KBM-7 (cell line): ENCODE measurements at regions not wholly inside any gene's neighbourhood (a gene's known extent, or its start where the extent isn't known, plus 50 kb on each side); places are given as distances from the start of the nearest gene placed in this dataset.
"Not testable (repeated sequence)": the region's sequence is repeated elsewhere in the genome, so short reads cannot be mapped to it uniquely, and the experiment has no call there.

ENCODE experiments used
- DNase-seq: peaks from one replicate; pipeline ENCODE4 v3.0.0-alpha.2; 2015
- in situ Hi-C: fragments of 300-500 bp; cut with MboI; formaldehyde crosslinking; loops from 2 replicates; pipeline ENCODE4 v1.14.3; 2020; ENCODE audit warnings: low sequenced_read_pairs, low pct_unique_long_range_greater_than_20kb, mixed read lengths

DNA sequence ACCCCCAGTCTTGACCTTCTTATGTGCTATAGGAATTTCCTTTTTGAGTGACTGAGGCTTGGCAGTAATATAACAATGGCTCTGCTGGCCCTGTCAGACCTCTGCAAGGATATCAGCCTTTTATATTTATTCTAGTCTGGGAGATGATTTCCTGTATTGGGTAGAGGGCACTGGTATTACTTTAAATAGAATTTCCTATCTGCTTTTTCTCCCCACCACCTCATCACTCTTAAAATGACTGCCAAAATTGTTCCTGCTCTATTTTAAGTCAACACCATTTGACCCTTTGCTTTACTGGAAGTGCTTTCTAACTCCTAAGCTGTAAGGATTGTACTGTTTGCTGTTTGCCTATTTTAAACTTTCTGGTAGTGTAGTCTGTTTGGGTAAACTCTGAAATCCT lies 658.4 kb upstream of the FSHR start:
- no peak for DNase-seq
- in situ Hi-C loops: no loop called here

GRCh38 chr2:49811502-49811901 lies 657.2 kb upstream of the FSHR start:
- in situ Hi-C loops: no loop called here

DNA sequence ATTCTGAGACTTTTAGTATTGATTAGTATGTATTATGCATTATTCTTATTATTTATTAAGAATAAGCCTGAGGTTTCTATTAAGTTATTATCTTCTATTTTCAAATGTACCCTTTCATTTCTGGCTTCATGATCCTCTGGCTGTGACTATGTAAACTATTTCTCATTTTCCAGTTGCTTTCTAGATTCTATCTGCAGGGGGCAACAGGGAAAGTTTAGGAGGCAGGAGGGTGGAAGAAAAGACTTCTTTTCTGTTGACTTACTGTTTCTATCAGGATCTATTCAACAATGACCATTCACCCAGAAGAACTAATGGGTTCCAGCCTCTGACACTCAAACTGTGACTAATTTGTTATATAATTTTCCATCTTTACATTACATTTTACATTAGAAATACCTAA lies 653.4 kb upstream of the FSHR start:
- in situ Hi-C loops: no loop called here
- no peak for DNase-seq

More at GRCh38 chr2:49811502-49811901, 657.2 kb upstream of the FSHR start:
- no peak for DNase-seq

- in situ Hi-C loops: no loop called here
- DNase-seq: no peak
These were observed 649.8 kb upstream of the FSHR start for GRCh38 chr2:49804111-49804510.

DNA sequence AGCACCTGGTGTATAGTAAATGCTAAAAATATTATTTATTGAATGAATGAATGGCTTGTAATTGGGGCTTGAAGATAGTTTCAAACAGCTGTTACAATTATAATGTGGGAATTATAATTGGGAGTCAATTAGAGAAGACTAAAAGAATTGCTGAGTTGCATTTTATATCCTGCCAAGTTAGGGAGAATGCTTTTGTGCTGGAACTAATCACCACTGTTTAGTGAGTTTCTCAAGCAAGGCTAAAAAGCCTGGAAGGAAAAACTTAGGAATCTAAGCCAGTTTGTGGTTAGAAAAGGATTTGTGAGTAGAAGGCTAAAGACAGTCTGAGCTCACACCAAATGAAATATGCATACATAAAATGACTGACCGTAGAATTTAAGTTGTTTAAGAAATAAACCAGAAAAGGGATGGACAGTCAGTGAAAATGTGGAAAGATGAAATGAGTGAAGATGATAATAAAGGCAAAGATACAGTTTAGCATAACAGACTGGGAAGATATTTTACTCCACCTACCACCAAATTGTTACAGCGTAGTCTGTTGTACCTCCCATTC lies 647.7 kb upstream of the FSHR start:
- no peak for DNase-seq
- in situ Hi-C loops: no loop called here

DNA sequence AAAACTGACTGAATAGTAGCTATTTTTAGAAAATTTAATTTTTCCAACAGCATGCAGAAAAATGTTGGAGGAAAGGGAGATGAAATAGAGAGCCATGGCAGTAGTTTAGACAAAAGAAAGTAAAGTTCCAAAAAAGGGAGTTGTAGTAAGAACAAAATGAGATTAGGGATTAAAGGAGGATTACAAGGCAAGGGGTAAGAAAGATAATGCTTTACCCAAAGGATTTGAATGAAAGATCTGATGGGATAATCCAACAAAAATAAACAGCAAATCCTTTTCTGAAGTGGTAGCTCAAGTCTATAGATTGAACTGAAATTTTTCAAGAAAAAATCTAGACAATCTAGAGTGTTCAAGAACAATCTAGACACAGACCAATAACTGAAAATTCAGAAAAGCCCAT lies 644.3 kb upstream of the FSHR start:
- DNase-seq: no peak

GRCh38 chr2:49796266-49796665 lies 642.0 kb upstream of the FSHR start:
- in situ Hi-C loops: no loop called here
- no peak for DNase-seq

More for the DNA sequence above, 644.3 kb upstream of the FSHR start:
- in situ Hi-C loops: no loop called here

- in situ Hi-C loops: no loop called here
- no peak for DNase-seq
These were observed 640.1 kb upstream of the FSHR start for GRCh38 chr2:49794396-49794795.

GRCh38 chr2:49788300-49788699 lies 634.0 kb upstream of the FSHR start:
- in situ Hi-C loops: no loop called here
- DNase-seq: no peak

DNA sequence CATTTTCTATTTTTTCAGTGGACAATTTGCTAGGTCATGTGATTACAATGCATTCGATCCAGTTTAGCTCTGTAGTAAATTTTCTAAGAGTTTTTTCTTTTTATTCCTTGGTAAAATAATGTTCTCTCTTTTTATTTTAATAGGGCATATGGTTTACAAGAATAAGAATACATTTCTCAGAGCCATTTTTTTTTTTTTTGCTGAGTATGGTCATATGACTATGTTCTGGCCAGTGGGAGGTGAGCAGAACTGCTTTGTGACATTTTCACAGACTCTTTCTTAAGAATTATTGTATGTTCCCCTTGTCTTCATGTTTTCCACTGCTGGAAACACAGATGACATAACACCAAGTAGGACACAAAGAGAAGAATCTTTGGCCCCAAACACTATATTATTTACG lies 626.6 kb upstream of the FSHR start:
- DNase-seq: no peak
- in situ Hi-C loops: no loop called here

GRCh38 chr2:49772299-49772970 lies 618.1 kb upstream of the FSHR start:
- in situ Hi-C loops: no loop called here
- no peak for DNase-seq

DNA sequence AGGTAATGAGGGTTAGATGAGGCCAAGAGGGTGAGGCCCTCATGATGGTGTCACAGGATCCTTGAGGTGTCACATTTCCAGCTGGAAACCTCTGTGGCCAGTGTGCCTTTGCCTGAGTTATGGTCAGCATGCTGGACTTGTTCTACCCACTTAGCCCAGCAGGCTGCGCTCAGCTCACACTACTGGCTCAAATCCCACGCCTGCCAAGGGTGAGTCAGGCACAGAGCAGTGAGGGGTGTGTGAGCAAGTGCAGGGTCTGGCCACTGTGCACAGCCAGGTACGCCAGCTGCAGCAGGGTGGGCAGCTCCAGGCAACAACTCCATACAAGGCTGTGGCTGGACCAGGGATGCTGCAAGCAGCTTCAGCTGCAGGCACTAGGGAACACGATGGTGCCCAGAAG lies 616.6 kb upstream of the FSHR start:
- DNase-seq: peak; percentile 9
- in situ Hi-C loops: no loop called here

DNA sequence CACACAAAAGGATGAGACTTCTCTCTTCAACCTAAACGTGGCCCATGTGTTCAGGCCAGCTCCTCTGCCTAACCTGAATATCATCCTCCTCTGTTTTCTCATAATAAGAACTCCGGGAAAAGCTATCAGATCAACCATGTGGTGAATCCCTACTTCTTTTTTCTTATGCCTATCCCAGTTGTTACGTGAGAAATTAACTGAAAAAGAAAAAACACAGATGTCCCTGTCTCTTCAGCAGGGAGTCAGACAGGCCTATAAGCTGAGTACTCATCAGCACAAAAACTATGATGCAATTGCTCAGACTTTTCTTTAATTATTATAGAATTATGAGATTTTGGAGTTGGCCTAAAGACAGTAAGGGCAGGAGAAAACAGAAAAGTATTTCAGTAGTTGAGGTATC lies 613.0 kb upstream of the FSHR start:
- in situ Hi-C loops: no loop called here
- no peak for DNase-seq

- DNase-seq: no peak
- in situ Hi-C loops: no loop called here
These were observed 601.5 kb upstream of the FSHR start for GRCh38 chr2:49755777-49756176.

DNA sequence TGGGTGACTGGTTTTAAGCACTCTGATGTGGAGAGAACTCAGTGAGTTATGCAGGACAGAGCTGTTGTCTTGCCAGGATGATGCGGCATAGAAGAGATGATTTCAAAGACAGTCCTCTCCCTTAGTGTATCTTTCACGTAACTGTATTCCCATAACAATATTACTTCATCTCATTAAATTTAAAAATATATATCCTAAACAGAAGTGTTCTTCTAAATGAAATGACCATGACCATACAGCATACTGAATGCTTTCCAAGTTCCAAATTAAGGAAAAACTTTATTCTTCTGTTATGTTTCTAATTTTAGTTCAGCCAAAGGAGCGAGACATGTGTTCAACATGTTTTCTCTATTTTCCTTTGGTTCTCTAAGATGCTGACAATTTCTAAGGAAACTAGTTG lies 600.1 kb upstream of the FSHR start:
- no peak for DNase-seq
- in situ Hi-C loops: no loop called here

GRCh38 chr2:49753344-49753985 lies 599.1 kb upstream of the FSHR start:
- DNase-seq: peak; percentile 0
- in situ Hi-C loops: no loop called here

GRCh38 chr2:49737606-49738005 lies 583.3 kb upstream of the FSHR start:
- in situ Hi-C loops: no loop called here
- no peak for DNase-seq

- in situ Hi-C loops, DNase-seq: not testable (repeated sequence)
These were observed 578.6 kb upstream of the FSHR start for GRCh38 chr2:49732924-49733323.

GRCh38 chr2:49719241-49719640 lies 564.9 kb upstream of the FSHR start:
- in situ Hi-C loops: no loop called here
- no peak for DNase-seq

DNA sequence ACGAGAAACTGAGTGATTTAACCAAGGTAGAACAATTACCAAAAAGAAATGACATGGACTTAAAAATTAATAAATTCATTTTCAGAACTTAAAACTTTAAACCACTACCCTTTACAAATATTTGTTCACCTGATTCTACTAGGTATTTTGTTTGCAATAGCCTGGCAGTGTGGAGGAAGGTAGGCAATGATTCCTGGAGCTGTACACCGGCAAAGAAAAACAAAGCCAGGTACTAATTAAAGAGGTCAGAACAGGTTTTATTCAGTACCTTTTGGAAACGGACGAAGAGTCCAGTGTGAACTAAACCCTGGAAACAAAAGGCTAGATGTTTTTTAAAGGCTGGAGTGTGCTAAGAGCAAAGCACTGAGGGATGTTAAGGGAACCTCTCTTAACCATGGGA lies 561.3 kb upstream of the FSHR start:
- in situ Hi-C loops: no loop called here
- DNase-seq: no peak

DNA sequence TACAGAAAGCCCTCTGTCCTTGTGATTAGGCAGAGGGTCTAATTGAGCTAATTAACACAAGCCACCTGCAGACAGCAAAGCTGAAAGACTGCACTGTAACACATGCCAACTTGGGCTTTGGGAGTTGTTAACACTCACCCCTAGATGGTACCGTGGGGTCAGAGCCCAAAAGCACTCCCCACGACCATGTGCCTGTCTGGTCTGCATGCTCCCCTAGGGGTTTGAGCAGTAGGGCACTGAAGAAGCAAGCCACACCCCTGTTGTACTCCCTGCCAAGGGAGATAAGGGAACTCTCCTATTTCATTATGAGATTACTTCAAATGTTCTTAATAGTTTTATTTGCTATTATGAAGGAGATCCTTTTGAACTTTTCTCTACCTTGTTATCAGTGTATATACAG lies 560.1 kb upstream of the FSHR start:
- in situ Hi-C loops: no loop called here
- DNase-seq: no peak
